GM12865 (cell line): ENCODE measurements at regions not wholly inside any gene's neighbourhood (a gene's known extent, or its start where the extent isn't known, plus 50 kb on each side); places are given as distances from the start of the nearest gene placed in this dataset.

Experiments
- DNase-seq: peaks from one replicate; pipeline ENCODE4 v3.0.0; 2010; ENCODE audit warnings: low read depth
- H3K4me3 ChIP-seq: 2 replicates; pipeline ENCODE4 v1.5.1; 2011; ENCODE audit warnings: mild to moderate bottlenecking, low read depth, low read length, control low read depth
- CTCF ChIP-seq: IDR thresholded peaks from 2 replicates; pipeline ENCODE4 v1.5.1; 2011; ENCODE audit warnings: low read length, control low read depth, low read depth, inconsistent platforms; ENCODE audit not compliant: insufficient read depth; ENCODE audit errors: missing control alignments

GRCh38 chr3:188951734-188952133, 220.0 kb upstream of the TPRG1 start:
- no peak for TF ChIP-seq CTCF
- no peak for DNase-seq

GRCh38 chr3:188954590-188955208, 217.1 kb upstream of the TPRG1 start:
- H3K4me3 ChIP-seq, result no peak overlapping the region
- TF ChIP-seq CTCF, result peak; percentile 86
- peak; percentile 74 for DNase-seq

More at GRCh38 chr3:188951734-188952133, 220.0 kb upstream of the TPRG1 start:
- H3K4me3 ChIP-seq, result no peak overlapping the region

GRCh38 chr3:188955919-188956318, 215.9 kb upstream of the TPRG1 start:
- no peak for TF ChIP-seq CTCF
- DNase-seq, result no peak
- H3K4me3 ChIP-seq, result no peak overlapping the region

GRCh38 chr3:188956839-188957489, 214.8 kb upstream of the TPRG1 start:
- peak; percentile 49 for TF ChIP-seq CTCF

GRCh38 chr3:188959013-188959412, 212.8 kb upstream of the TPRG1 start:
- no peak for DNase-seq
- no peak overlapping the region for H3K4me3 ChIP-seq
- no peak for TF ChIP-seq CTCF

More at GRCh38 chr3:188956839-188957489, 214.8 kb upstream of the TPRG1 start:
- peak; percentile 45 for DNase-seq
- H3K4me3 ChIP-seq, result no peak overlapping the region

- H3K4me3 ChIP-seq, result no peak overlapping the region
- DNase-seq, result no peak
- no peak for TF ChIP-seq CTCF
Measured at GRCh38 chr3:188962253-188963247, 209.2 kb upstream of the TPRG1 start.
